ENCODE measurements at regions not wholly inside any gene's neighbourhood (a gene's known extent, or its start where the extent isn't known, plus 50 kb on each side); places are given as distances from the start of the nearest gene placed in this dataset.

DNA sequence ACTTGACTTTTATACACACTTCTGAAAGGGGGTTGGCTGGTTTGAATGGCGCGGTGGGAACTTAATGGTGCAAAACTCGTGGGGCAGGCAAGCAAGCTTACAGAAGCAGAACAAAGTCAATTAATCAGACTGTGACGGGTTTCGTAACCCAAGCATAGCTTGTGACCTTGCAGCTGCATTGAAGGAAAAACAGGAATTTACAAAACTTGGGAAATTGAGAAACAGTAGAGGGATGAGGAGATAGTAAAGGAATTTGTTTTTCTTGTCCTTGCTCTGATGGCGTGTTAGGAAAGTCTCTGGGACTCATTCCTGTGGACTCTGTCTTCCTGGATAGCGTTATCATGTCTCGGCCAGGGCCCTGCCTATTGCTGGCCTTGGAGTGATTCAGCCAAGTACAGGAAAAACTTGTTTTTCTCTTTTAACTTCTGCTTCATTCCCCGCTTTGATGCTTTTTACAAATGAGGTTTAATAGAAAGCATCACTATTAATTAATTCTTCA lies 220.0 kb upstream of the KCND2 start:
- no TSS peak for BruUV-seq (replicated peaks)
- Mint-ChIP-seq H3K4me3 (ENCODE audit: unreplicated experiment) (no peak overlapping the region), H3K9me3 (ENCODE audit: unreplicated experiment) (no peaks in the 10 kb centered on the region), H3K4me1 (ENCODE audit: low read depth, unreplicated experiment) (no peaks in the 10 kb centered on the region), H3K27me3 (ENCODE audit: insufficient read depth, unreplicated experiment) (no peaks in the 10 kb centered on the region), H3K36me3 (ENCODE audit: insufficient read depth, unreplicated experiment) (no peaks in the 10 kb centered on the region), H3K27ac (ENCODE audit: unreplicated experiment) (no peak overlapping the region)
- TF ChIP-seq CTCF (IDR thresholded peaks at IDR 0.05; ENCODE audit: insufficient read depth in 1 of 2, low read depth in 1 of 2, low read length in 1 of 2, severe bottlenecking in 1 of 2, unreplicated experiment in 1 of 2), result no peak
- POLR2A ChIA-PET, result no interaction called here
- H3K4me1 ChIP-seq, result peaks cover 9% of the 10 kb centered on the region; the same call in 1 of the 2 replicates
- no peaks in the 10 kb centered on the region for H3K9me3 ChIP-seq
- no peaks in the 10 kb centered on the region for H3K27me3 ChIP-seq (replicated peaks; ENCODE audit: control insufficient read depth, insufficient read depth, low read length)
- intact Hi-C loops (cut with micrococcal nuclease; ENCODE audit: unreplicated experiment), result no loop called here
- no peak overlapping the region for H3K4me3 ChIP-seq (ENCODE audit: low read depth, low read length)
- H3K36me3 ChIP-seq (ENCODE audit: control insufficient read depth, insufficient read depth, low read length), result no peaks in the 10 kb centered on the region
- peak; percentile 30 to 52 for DNase-seq
- CTCF ChIA-PET, result no interaction called here

GRCh38 chr7:120053390-120053961 lies 219.5 kb upstream of the KCND2 start:
- Mint-ChIP-seq H3K27me3 (ENCODE audit: insufficient read depth, unreplicated experiment) (no peaks in the 10 kb centered on the region), H3K4me3 (ENCODE audit: unreplicated experiment) (no peak overlapping the region), H3K27ac (ENCODE audit: unreplicated experiment) (no peak overlapping the region), H3K4me1 (ENCODE audit: low read depth, unreplicated experiment) (no peaks in the 10 kb centered on the region), H3K9me3 (ENCODE audit: unreplicated experiment) (no peaks in the 10 kb centered on the region), H3K36me3 (ENCODE audit: insufficient read depth, unreplicated experiment) (no peaks in the 10 kb centered on the region)
- H3K4me1 ChIP-seq, result peaks cover 9% of the 10 kb centered on the region; the same call in 1 of the 2 replicates
- ChIA-PET POLR2A (no interaction called here), CTCF (no interaction called here)
- no peak overlapping the region for H3K4me3 ChIP-seq (ENCODE audit: low read depth, low read length)
- no peak for TF ChIP-seq CTCF (IDR thresholded peaks at IDR 0.05; ENCODE audit: insufficient read depth in 1 of 2, low read depth in 1 of 2, low read length in 1 of 2, severe bottlenecking in 1 of 2, unreplicated experiment in 1 of 2)
- intact Hi-C loops (cut with micrococcal nuclease; ENCODE audit: unreplicated experiment), result no loop called here
- no peaks in the 10 kb centered on the region for H3K27me3 ChIP-seq (replicated peaks; ENCODE audit: control insufficient read depth, insufficient read depth, low read length)
- no TSS peak for BruUV-seq (replicated peaks)
- no peaks in the 10 kb centered on the region for H3K36me3 ChIP-seq (ENCODE audit: control insufficient read depth, insufficient read depth, low read length)
- no peaks in the 10 kb centered on the region for H3K9me3 ChIP-seq
- no peak for DNase-seq

- BruUV-seq (replicated peaks), result no TSS peak
- DNase-seq, result no peak
- Mint-ChIP-seq H3K4me3 (ENCODE audit: unreplicated experiment) (no peak overlapping the region), H3K9me3 (ENCODE audit: unreplicated experiment) (peaks cover 5% of the 10 kb centered on the region), H3K27me3 (ENCODE audit: insufficient read depth, unreplicated experiment) (no peaks in the 10 kb centered on the region), H3K4me1 (ENCODE audit: low read depth, unreplicated experiment) (no peaks in the 10 kb centered on the region), H3K27ac (ENCODE audit: unreplicated experiment) (no peak overlapping the region), H3K36me3 (ENCODE audit: insufficient read depth, unreplicated experiment) (no peaks in the 10 kb centered on the region)
- POLR2A ChIA-PET, result no interaction called here
- Histone ChIP-seq H3K9me3 (no peaks in the 10 kb centered on the region), H3K4me1 (peaks cover 9% of the 10 kb centered on the region; the same call in 1 of the 2 replicates), H3K27me3 (replicated peaks; ENCODE audit: control insufficient read depth, insufficient read depth, low read length) (no peaks in the 10 kb centered on the region), H3K4me3 (ENCODE audit: low read depth, low read length) (no peak overlapping the region), H3K36me3 (ENCODE audit: control insufficient read depth, insufficient read depth, low read length) (no peaks in the 10 kb centered on the region)
- TF ChIP-seq CTCF (IDR thresholded peaks at IDR 0.05; ENCODE audit: insufficient read depth in 1 of 2, low read depth in 1 of 2, low read length in 1 of 2, severe bottlenecking in 1 of 2, unreplicated experiment in 1 of 2), result no peak
- intact Hi-C loops (cut with micrococcal nuclease; ENCODE audit: unreplicated experiment), result no loop called here
- CTCF ChIA-PET, result no interaction called here
These were observed 218.4 kb upstream of the KCND2 start for GRCh38 chr7:120054376-120055100.

All from Caco-2 (cell line).